Cardiac muscle cell (in vitro differentiated cells and primary cell): ENCODE measurements at regions not wholly inside any gene's neighbourhood (a gene's known extent, or its start where the extent isn't known, plus 50 kb on each side); places are given as distances from the start of the nearest gene placed in this dataset.

Experiments used
- DNase-seq, 2 donors: peaks; one replicate each; pipeline versions ENCODE4 v3.0.0 to v3.0.0-alpha.2; 2010 to 2017; ENCODE audit warnings: low read depth in 1 of 2, low spot score in 1 of 2
- H3K27ac ChIP-seq: fragments of 200-600 bp; sonication (generic); 2 replicates; pipeline ENCODE4 v1.5.1; 2016
- H3K27me3 ChIP-seq: fragments of 200-600 bp; sonication (generic); 2 replicates; pipeline ENCODE4 v1.6.0; 2016; ENCODE audit warnings: control low read depth
- H3K36me3 ChIP-seq: fragments of 200-600 bp; sonication (generic); 2 replicates; pipeline ENCODE4 v1.5.1; 2016; ENCODE audit warnings: control low read depth
- H3K4me1 ChIP-seq: fragments of 200-600 bp; sonication (generic); 2 replicates; pipeline ENCODE4 v1.8.1; 2017; ENCODE audit warnings: low read depth, mild to moderate bottlenecking, mixed run types
- H3K4me3 ChIP-seq: fragments of 200-600 bp; sonication (generic); 2 replicates; pipeline ENCODE4 v1.5.1; 2016; ENCODE audit warnings: mild to moderate bottlenecking
- H3K9me3 ChIP-seq: fragments of 200-600 bp; sonication (generic); 2 replicates; pipeline ENCODE4 v1.5.1; 2017; ENCODE audit warnings: low read depth, mild to moderate bottlenecking, control low read depth
- TF ChIP-seq, protein P1 (sequence below): IDR thresholded peaks from 2 replicates; pipeline ENCODE4 v1.5.1; 2012; ENCODE audit warnings: low read depth, mild to moderate bottlenecking, low read length

DNA sequence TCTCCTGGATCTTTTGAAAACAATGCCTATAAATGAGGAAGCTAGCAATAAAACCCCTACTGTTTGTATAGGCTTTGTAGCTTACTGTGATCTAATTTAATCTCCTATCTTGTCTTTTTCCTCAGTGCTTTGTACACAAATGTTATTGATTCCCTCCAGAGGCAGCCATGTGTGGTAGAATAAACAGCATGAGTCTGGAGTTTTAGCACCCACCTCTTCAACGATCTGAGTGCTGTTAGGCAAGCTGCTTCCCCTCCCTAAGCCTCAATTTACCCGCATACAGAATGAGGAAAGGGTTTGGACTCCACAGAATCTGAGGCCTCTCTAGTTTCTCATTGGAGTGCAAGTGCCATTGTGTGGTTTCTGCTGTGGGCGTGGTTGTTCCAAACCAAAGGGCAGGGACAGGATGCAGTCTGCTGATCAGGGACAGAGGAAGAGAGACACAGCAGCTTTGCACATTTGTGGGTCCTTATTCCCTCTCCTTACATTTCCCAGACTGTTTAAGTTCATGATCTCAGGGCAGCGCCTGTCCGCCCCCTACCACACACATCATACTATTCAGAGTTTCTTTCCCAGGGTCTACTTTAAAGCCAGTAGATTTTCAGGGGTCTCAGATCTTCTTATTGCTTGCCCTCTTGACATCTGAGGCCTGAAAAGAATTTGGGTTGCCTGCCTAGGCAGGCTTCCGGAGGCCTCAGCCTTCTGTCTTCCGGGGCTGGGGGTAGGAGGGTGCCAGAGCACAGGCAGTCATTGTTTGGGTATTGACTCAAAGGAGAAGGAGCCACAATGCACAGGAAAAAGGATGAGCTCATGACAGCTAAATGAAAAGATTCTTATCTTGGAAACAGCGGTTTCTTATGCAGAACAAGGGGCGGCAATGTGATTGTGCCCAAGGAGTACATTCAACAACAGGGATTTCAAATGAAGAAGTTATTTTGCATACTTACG lies 114.9 kb upstream of the TEX13D start:
- no peak overlapping the region for H3K27ac ChIP-seq
- H3K4me1 ChIP-seq, result no peaks in the 10 kb centered on the region
- no peaks in the 10 kb centered on the region for H3K27me3 ChIP-seq
- H3K9me3 ChIP-seq, result no peaks in the 10 kb centered on the region
- no peaks in the 10 kb centered on the region for H3K36me3 ChIP-seq
- H3K4me3 ChIP-seq, result no peak overlapping the region
- DNase-seq, result peak in 1 of 2 donors; percentile 2
- TF ChIP-seq, protein P1, sequence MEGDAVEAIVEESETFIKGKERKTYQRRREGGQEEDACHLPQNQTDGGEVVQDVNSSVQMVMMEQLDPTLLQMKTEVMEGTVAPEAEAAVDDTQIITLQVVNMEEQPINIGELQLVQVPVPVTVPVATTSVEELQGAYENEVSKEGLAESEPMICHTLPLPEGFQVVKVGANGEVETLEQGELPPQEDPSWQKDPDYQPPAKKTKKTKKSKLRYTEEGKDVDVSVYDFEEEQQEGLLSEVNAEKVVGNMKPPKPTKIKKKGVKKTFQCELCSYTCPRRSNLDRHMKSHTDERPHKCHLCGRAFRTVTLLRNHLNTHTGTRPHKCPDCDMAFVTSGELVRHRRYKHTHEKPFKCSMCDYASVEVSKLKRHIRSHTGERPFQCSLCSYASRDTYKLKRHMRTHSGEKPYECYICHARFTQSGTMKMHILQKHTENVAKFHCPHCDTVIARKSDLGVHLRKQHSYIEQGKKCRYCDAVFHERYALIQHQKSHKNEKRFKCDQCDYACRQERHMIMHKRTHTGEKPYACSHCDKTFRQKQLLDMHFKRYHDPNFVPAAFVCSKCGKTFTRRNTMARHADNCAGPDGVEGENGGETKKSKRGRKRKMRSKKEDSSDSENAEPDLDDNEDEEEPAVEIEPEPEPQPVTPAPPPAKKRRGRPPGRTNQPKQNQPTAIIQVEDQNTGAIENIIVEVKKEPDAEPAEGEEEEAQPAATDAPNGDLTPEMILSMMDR, result no peak

DNA sequence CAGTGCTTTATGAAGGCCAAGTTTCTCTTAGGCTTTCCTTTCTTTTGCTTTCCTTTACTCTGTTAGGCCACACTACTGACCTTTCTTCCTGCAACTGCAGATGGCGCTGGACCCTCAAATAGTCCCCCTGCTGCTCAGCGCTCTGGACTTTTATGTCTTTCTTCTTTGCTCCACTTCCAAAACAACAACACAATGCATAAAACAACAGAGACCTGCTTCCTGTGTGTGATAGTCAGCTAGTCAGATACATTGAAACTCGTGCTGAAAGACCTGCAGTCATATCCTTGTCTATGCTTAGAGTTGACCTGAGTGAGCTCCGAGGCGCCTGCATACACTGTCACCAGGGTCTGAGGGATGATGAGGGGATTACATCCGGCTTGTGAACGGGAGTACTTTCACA lies 108.9 kb upstream of the TEX13D start:
- Histone ChIP-seq H3K4me3 (no peak overlapping the region), H3K36me3 (no peaks in the 10 kb centered on the region), H3K27ac (no peak overlapping the region), H3K27me3 (no peaks in the 10 kb centered on the region), H3K9me3 (no peaks in the 10 kb centered on the region), H3K4me1 (no peaks in the 10 kb centered on the region)
- DNase-seq, result peak in 1 of 2 donors; percentile 25
- TF ChIP-seq, protein P1, result no peak

DNA sequence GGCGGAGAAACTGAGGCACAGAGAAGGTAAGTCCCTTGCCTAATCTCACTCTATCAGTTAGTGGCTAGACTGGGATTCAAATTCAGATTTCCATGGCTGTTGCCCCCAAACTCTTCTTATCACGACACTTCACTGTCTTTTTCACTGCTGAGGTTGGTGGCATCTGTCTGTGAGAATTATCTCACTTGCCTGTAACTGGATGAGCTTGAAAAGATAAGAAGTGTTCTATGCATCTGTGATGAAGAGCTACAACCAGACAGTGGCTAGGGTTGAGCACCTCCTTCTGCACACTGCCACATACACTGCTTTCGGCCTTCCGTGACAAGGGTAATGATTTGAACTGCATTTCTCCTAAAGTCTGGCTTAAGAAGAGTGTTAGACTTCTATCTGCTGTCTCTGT lies 107.9 kb upstream of the TEX13D start:
- Histone ChIP-seq H3K27me3 (no peaks in the 10 kb centered on the region), H3K4me3 (no peak overlapping the region), H3K4me1 (no peaks in the 10 kb centered on the region), H3K36me3 (no peaks in the 10 kb centered on the region), H3K9me3 (no peaks in the 10 kb centered on the region), H3K27ac (no peak overlapping the region)
- no peak for DNase-seq
- TF ChIP-seq, protein P1, result no peak

DNA sequence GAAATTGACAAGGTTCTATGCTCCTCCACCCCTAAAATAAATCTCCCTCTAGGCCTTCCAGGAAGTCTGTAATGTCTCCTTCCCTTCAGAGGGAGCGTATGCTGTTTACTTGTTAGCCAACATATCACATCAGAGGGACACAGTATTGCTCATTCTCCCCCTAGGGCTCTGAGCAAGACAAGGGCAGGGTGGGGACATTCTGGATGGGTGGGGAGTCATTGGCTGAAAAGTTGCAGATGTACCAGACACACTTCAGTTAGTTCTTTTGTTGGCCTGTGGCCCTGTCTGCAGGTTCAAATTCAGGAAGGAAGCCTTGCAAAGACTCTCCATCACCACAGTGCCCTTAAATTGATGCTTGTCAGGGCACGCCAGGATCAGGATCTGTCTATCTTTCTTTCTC lies 106.3 kb upstream of the TEX13D start:
- Histone ChIP-seq H3K4me1 (no peaks in the 10 kb centered on the region), H3K36me3 (no peaks in the 10 kb centered on the region), H3K4me3 (no peak overlapping the region), H3K27ac (no peak overlapping the region), H3K27me3 (no peaks in the 10 kb centered on the region), H3K9me3 (no peaks in the 10 kb centered on the region)
- DNase-seq, result no peak
- TF ChIP-seq, protein P1, result no peak

DNA sequence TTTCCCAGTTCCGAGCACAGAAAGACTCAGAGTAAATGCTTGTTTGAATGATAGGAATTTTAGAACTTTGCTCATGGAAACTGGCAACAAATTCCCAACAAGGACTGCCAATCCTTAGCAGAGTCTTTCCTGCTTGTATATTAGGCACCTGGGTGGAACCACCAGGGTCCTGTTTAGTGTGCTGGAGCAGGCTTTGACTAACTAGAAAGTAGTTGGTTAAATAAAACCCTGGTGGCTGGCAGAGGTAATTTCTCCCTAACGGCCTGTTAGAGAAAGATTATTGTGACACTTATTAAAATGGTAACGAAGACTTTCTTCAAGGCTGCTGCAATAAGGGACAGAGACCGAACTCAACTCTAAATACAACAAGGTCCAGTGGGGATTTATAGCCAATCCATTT lies 103.6 kb upstream of the TEX13D start:
- Histone ChIP-seq H3K4me3 (no peak overlapping the region), H3K36me3 (no peaks in the 10 kb centered on the region), H3K27me3 (no peaks in the 10 kb centered on the region), H3K9me3 (no peaks in the 10 kb centered on the region), H3K27ac (no peak overlapping the region), H3K4me1 (no peaks in the 10 kb centered on the region)
- TF ChIP-seq, protein P1, result no peak
- no peak for DNase-seq
